ENCODE measurements at regions not wholly inside any gene's neighbourhood (a gene's known extent, or its start where the extent isn't known, plus 50 kb on each side); places are given as distances from the start of the nearest gene placed in this dataset.
"Not testable (repeated sequence)": the region's sequence is repeated elsewhere in the genome, so short reads cannot be mapped to it uniquely, and the experiment has no call there.

- TF ChIP-seq, protein P1, sequence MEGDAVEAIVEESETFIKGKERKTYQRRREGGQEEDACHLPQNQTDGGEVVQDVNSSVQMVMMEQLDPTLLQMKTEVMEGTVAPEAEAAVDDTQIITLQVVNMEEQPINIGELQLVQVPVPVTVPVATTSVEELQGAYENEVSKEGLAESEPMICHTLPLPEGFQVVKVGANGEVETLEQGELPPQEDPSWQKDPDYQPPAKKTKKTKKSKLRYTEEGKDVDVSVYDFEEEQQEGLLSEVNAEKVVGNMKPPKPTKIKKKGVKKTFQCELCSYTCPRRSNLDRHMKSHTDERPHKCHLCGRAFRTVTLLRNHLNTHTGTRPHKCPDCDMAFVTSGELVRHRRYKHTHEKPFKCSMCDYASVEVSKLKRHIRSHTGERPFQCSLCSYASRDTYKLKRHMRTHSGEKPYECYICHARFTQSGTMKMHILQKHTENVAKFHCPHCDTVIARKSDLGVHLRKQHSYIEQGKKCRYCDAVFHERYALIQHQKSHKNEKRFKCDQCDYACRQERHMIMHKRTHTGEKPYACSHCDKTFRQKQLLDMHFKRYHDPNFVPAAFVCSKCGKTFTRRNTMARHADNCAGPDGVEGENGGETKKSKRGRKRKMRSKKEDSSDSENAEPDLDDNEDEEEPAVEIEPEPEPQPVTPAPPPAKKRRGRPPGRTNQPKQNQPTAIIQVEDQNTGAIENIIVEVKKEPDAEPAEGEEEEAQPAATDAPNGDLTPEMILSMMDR (IDR thresholded peaks at IDR 0.05; ENCODE audit: borderline replicate concordance, insufficient read depth, low read depth, low read length): no peak
- H3K4me3 ChIP-seq (ENCODE audit: low read depth, low read length): no peak overlapping the region
Measured at GRCh38 chr4:103400405-103400804, 202.3 kb upstream of the CENPE start.

DNA sequence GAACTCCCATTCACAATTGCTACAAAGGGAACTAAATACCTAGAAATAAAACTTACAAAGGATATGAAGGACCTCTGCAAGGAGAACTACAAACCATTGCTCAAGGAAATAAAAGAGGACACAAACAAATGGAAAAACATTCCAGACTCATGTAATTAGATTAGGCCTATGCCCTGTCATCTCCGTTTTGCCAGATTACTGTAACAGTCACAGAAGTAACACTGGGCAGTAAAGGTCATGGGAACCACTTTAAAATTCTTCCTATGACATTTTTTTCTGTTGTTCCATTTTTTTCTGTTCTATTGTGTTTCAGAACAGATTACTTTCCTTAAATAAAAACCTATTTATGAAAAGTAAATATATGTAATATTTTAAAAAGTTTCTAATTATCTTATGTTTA, 199.4 kb upstream of the CENPE start:
- no peak overlapping the region for H3K4me3 ChIP-seq (ENCODE audit: low read depth, low read length)
- TF ChIP-seq, protein P1 (IDR thresholded peaks at IDR 0.05; ENCODE audit: borderline replicate concordance, insufficient read depth, low read depth, low read length): no peak

DNA sequence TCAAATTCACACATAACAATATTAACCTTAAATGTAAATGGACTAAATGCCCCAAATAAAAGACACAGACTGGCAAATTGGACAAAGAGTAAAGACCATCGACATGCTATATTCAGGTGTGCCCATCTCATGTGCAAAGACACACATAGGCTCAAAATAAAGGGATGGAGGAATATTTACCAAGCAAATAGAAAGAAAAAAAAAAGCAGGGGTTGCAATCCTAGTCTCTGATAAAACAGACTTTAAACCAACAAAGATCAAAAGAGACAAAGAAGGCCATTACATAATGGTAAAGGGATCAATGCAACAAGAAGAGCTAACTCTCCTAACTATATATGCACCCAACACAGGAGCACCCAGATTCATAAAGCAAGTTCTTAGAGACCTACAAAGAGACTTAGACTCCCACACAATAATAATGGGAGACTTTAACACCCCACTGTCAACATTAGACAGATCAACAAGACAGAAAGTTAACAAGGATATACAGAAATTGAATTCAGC, 189.4 kb upstream of the CENPE start:
- H3K4me3 ChIP-seq (ENCODE audit: low read depth, low read length): not testable (repeated sequence)

DNA sequence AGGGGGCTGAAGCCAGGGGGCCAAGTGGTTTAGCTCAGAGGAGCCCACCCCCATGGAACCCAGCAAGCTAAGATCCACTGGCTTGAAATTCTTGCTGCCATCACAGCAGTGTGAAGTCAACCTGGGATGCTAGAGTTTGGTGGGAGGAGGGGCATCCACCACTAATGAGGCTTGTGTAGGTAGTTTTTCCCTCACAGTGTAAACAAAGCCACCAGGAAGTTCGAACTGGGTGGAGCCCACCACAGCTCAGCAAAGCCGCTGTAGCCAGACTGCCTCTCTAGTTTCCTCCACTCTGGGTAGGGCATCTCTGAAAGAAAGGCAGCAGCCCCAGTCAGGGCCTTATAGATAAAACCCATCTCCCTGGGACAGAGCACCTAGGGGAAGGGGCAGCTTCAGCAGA, 187.4 kb upstream of the CENPE start:
- not testable (repeated sequence) for H3K4me3 ChIP-seq (ENCODE audit: low read depth, low read length)

DNA sequence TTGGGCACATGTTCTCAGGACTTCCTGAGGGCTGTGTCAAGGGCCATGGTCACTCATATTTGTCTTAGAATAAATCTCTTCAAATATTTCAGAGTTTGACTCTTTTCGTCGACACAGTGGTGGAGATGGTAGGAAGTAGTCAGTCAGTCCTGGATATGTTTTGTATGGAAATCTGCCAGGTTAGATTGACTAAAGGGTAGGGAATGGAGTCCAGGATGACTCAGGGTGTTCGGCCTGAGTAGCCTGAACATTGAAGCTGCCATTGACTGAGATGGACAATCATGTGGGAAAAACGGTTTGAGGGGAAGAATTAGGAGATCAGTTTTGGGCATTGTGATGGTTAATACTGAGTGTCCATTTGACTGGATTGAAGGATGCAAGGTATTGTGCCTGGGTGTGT, 177.1 kb upstream of the CENPE start:
- TF ChIP-seq, protein P1 (IDR thresholded peaks at IDR 0.05; ENCODE audit: borderline replicate concordance, insufficient read depth, low read depth, low read length): no peak
- H3K4me3 ChIP-seq (ENCODE audit: low read depth, low read length): no peak overlapping the region

- no peak overlapping the region for H3K4me3 ChIP-seq (ENCODE audit: low read depth, low read length)
- TF ChIP-seq, protein P1 (IDR thresholded peaks at IDR 0.05; ENCODE audit: borderline replicate concordance, insufficient read depth, low read depth, low read length): no peak
Measured at GRCh38 chr4:103374758-103375157, 176.6 kb upstream of the CENPE start.

DNA sequence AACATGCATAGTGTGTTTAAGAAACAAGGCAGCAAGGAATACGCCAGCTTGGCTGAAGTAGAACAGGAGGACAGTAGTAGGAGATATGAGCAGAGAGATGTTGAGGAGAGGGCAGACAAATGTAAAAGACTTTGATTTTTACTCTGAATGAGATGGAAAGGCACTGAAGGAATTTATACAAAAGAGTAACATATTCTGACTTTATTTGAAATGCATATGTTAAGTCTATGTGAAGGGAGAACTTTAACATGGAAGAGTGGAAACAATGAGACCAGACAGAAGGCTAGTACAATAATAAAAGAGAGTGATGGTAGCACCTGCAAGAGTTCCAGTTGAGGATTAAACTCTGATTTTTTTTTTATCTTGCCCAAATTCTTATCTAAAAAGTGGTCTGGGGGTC, 176.2 kb upstream of the CENPE start:
- no peak overlapping the region for H3K4me3 ChIP-seq (ENCODE audit: low read depth, low read length)
- TF ChIP-seq, protein P1 (IDR thresholded peaks at IDR 0.05; ENCODE audit: borderline replicate concordance, insufficient read depth, low read depth, low read length): no peak

DNA sequence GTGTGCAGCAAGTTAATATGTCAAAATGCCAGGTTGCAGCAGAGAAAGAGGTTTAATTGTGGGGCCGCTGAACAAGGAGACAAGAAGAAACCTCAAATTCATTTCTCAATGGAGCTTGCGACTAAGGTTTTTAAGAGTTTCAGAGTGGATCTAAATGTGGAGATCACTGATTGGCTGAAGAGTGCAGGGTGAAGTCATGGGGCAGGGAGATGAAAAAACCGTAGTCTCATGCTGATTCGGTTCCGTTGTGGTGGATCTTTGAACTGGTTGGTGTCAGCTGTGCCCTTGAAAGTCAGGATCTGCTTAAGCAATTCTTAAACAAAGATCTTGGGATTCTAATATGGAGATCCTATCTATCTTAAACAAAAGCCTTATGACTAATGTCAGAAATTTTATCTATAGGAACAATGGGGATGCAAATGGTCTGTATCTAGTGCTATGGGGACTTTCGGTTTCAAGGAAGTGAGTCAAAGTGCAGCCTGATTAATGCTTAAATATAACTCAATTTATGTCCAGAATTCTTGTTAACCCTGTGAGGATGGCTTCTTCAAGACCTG, 173.9 kb upstream of the CENPE start:
- TF ChIP-seq, protein P1 (IDR thresholded peaks at IDR 0.05; ENCODE audit: borderline replicate concordance, insufficient read depth, low read depth, low read length): no peak
- H3K4me3 ChIP-seq (ENCODE audit: low read depth, low read length): no peak overlapping the region

Data from GM12875 (cell line).